ENCODE measurements at regions not wholly inside any gene's neighbourhood (a gene's known extent, or its start where the extent isn't known, plus 50 kb on each side); places are given as distances from the start of the nearest gene placed in this dataset.

DNA sequence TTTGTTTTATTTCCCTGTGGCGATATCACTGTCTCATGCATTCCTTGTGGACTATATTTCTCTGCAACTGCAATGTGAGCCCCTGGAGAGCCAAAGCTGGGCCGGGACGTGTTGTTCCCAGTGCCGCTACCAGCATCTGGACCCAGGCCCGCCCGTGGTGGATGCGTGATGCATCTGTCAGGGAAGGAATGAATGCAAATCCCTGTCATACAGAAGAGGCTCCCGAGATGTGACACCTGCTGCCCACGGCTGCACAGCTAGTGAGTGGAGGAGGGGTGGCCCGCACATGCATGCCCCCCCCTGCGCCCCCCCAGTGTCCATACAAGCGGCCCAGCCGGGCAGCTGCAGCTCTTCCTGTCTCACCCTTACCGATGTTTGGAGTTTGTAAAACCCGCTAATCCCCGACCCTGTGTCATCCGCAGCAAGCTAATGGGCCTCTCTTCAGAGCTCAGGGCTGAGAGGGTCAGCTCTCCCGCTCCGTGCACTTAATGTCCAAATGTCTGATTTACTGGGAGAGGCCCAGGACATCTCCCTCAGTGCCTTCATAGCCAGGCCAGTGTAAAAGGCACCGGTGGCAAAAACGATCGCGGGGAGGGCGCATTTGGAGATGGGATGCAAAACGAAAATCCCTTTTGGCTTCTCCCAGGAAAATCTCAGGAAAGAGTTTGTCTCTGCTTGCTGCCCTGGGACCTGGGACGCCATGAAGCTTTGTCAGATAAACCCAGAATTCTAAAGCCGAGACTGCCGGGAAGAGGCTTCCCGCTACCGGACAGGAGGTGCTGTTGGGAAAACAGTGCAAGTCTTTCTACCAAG is 91.8 kb downstream of the FOXL1 start:
- no CpG with 5 or more reads among the region's 30 CpGs for WGBS (ENCODE audit: extremely low coverage, insufficient coverage, low lambda C conversion rate)
- Histone ChIP-seq H3K79me2 (ENCODE audit: control insufficient read depth, insufficient read depth, low read length) (no peaks in the 10 kb centered on the region), H3K23ac (ENCODE audit: low read length) (no peak overlapping the region), H2AK5ac (ENCODE audit: low read length) (no peak overlapping the region), H4K8ac (ENCODE audit: low read depth, low read length) (no peak overlapping the region), H3K4me2 (ENCODE audit: low read length) (no peak overlapping the region), H3K9ac (ENCODE audit: low read length) (no peak overlapping the region), H3K79me1 (ENCODE audit: low read length) (no peaks in the 10 kb centered on the region), H2BK5ac (ENCODE audit: low read length) (no peak overlapping the region), H3K18ac (ENCODE audit: low read length) (no peak overlapping the region), H3K4ac (ENCODE audit: low read depth, low read length) (no peak overlapping the region), H3K36me3 (ENCODE audit: control insufficient read depth, insufficient read depth, low read length) (no peaks in the 10 kb centered on the region), H3K27ac (ENCODE audit: low read depth, low read length) (no peak overlapping the region), H2BK120ac (ENCODE audit: low read depth, low read length) (no peak overlapping the region), H3K27me3 (ENCODE audit: insufficient read depth, low read length, poor library complexity) (no peaks in the 10 kb centered on the region), H3K56ac (ENCODE audit: low read length) (no peak overlapping the region), H2BK15ac (replicated peaks; ENCODE audit: low read depth) (no peak overlapping the region), H4K5ac (ENCODE audit: low read length) (no peak overlapping the region), H3K4me1 (ENCODE audit: control insufficient read depth, low read depth, low read length) (no peaks in the 10 kb centered on the region), H3K4me3 (ENCODE audit: low read length) (no peak overlapping the region)
- no peak for DNase-seq

GRCh38 chr16:86670750-86671234 is 92.4 kb downstream of the FOXL1 start:
- H3K79me1 ChIP-seq (ENCODE audit: low read length), result no peaks in the 10 kb centered on the region
- H3K4me3 ChIP-seq (ENCODE audit: low read length), result no peak overlapping the region
- H3K36me3 ChIP-seq (ENCODE audit: control insufficient read depth, insufficient read depth, low read length), result no peaks in the 10 kb centered on the region
- H3K9ac ChIP-seq (ENCODE audit: low read length), result no peak overlapping the region
- no peaks in the 10 kb centered on the region for H3K27me3 ChIP-seq (ENCODE audit: insufficient read depth, low read length, poor library complexity)
- whole genome bisulfite sequencing (ENCODE audit: extremely low coverage, insufficient coverage, low lambda C conversion rate), result no CpG with 5 or more reads among the region's 11 CpGs
- no peak overlapping the region for H2AK5ac ChIP-seq (ENCODE audit: low read length)
- H3K4me1 ChIP-seq (ENCODE audit: control insufficient read depth, low read depth, low read length), result no peaks in the 10 kb centered on the region
- no peak overlapping the region for H3K18ac ChIP-seq (ENCODE audit: low read length)
- H2BK120ac ChIP-seq (ENCODE audit: low read depth, low read length), result no peak overlapping the region
- H3K79me2 ChIP-seq (ENCODE audit: control insufficient read depth, insufficient read depth, low read length), result no peaks in the 10 kb centered on the region
- H2BK5ac ChIP-seq (ENCODE audit: low read length), result no peak overlapping the region
- no peak overlapping the region for H3K56ac ChIP-seq (ENCODE audit: low read length)
- no peak overlapping the region for H2BK15ac ChIP-seq (replicated peaks; ENCODE audit: low read depth)
- no peak overlapping the region for H3K4me2 ChIP-seq (ENCODE audit: low read length)
- no peak overlapping the region for H3K27ac ChIP-seq (ENCODE audit: low read depth, low read length)
- no peak overlapping the region for H4K5ac ChIP-seq (ENCODE audit: low read length)
- H3K4ac ChIP-seq (ENCODE audit: low read depth, low read length), result no peak overlapping the region
- no peak for DNase-seq
- H4K8ac ChIP-seq (ENCODE audit: low read depth, low read length), result no peak overlapping the region
- H3K23ac ChIP-seq (ENCODE audit: low read length), result no peak overlapping the region

GRCh38 chr16:86671486-86672178 is 93.3 kb downstream of the FOXL1 start:
- no peak overlapping the region for H3K27ac ChIP-seq (ENCODE audit: low read depth, low read length)
- H3K79me1 ChIP-seq (ENCODE audit: low read length), result no peaks in the 10 kb centered on the region
- H3K18ac ChIP-seq (ENCODE audit: low read length), result no peak overlapping the region
- no peak overlapping the region for H3K4ac ChIP-seq (ENCODE audit: low read depth, low read length)
- H3K4me3 ChIP-seq (ENCODE audit: low read length), result no peak overlapping the region
- DNase-seq, result no peak
- no peak overlapping the region for H3K23ac ChIP-seq (ENCODE audit: low read length)
- H3K4me1 ChIP-seq (ENCODE audit: control insufficient read depth, low read depth, low read length), result no peaks in the 10 kb centered on the region
- H3K27me3 ChIP-seq (ENCODE audit: insufficient read depth, low read length, poor library complexity), result no peaks in the 10 kb centered on the region
- no peak overlapping the region for H2BK120ac ChIP-seq (ENCODE audit: low read depth, low read length)
- H2BK15ac ChIP-seq (replicated peaks; ENCODE audit: low read depth), result no peak overlapping the region
- H3K36me3 ChIP-seq (ENCODE audit: control insufficient read depth, insufficient read depth, low read length), result no peaks in the 10 kb centered on the region
- H3K79me2 ChIP-seq (ENCODE audit: control insufficient read depth, insufficient read depth, low read length), result no peaks in the 10 kb centered on the region
- no peak overlapping the region for H4K5ac ChIP-seq (ENCODE audit: low read length)
- no peak overlapping the region for H3K9ac ChIP-seq (ENCODE audit: low read length)
- H4K8ac ChIP-seq (ENCODE audit: low read depth, low read length), result no peak overlapping the region
- no CpG with 5 or more reads among the region's 15 CpGs for WGBS (ENCODE audit: extremely low coverage, insufficient coverage, low lambda C conversion rate)
- no peak overlapping the region for H2AK5ac ChIP-seq (ENCODE audit: low read length)
- no peak overlapping the region for H3K4me2 ChIP-seq (ENCODE audit: low read length)
- H3K56ac ChIP-seq (ENCODE audit: low read length), result no peak overlapping the region
- no peak overlapping the region for H2BK5ac ChIP-seq (ENCODE audit: low read length)

GRCh38 chr16:86672179-86672863 is 94.0 kb downstream of the FOXL1 start:
- Histone ChIP-seq H3K4me3 (ENCODE audit: low read length) (no peak overlapping the region), H3K9ac (ENCODE audit: low read length) (no peak overlapping the region), H3K4ac (ENCODE audit: low read depth, low read length) (no peak overlapping the region), H3K56ac (ENCODE audit: low read length) (no peak overlapping the region), H3K18ac (ENCODE audit: low read length) (no peak overlapping the region), H3K27ac (ENCODE audit: low read depth, low read length) (no peak overlapping the region), H3K4me1 (ENCODE audit: control insufficient read depth, low read depth, low read length) (no peaks in the 10 kb centered on the region), H3K4me2 (ENCODE audit: low read length) (no peak overlapping the region), H2AK5ac (ENCODE audit: low read length) (no peak overlapping the region), H3K23ac (ENCODE audit: low read length) (no peak overlapping the region), H2BK5ac (ENCODE audit: low read length) (no peak overlapping the region), H3K36me3 (ENCODE audit: control insufficient read depth, insufficient read depth, low read length) (no peaks in the 10 kb centered on the region), H3K27me3 (ENCODE audit: insufficient read depth, low read length, poor library complexity) (no peaks in the 10 kb centered on the region), H3K79me2 (ENCODE audit: control insufficient read depth, insufficient read depth, low read length) (no peaks in the 10 kb centered on the region), H2BK120ac (ENCODE audit: low read depth, low read length) (no peak overlapping the region), H4K8ac (ENCODE audit: low read depth, low read length) (no peak overlapping the region), H3K79me1 (ENCODE audit: low read length) (no peaks in the 10 kb centered on the region), H4K5ac (ENCODE audit: low read length) (no peak overlapping the region), H2BK15ac (replicated peaks; ENCODE audit: low read depth) (no peak overlapping the region)
- DNase-seq, result no peak
- no CpG with 5 or more reads among the region's 17 CpGs for WGBS (ENCODE audit: extremely low coverage, insufficient coverage, low lambda C conversion rate)

- Histone ChIP-seq H4K5ac (ENCODE audit: low read length) (no peak overlapping the region), H3K23ac (ENCODE audit: low read length) (no peak overlapping the region), H3K56ac (ENCODE audit: low read length) (no peak overlapping the region), H3K9ac (ENCODE audit: low read length) (no peak overlapping the region), H4K8ac (ENCODE audit: low read depth, low read length) (no peak overlapping the region), H3K36me3 (ENCODE audit: control insufficient read depth, insufficient read depth, low read length) (no peaks in the 10 kb centered on the region), H3K4me3 (ENCODE audit: low read length) (no peak overlapping the region), H3K4ac (ENCODE audit: low read depth, low read length) (no peak overlapping the region), H3K79me2 (ENCODE audit: control insufficient read depth, insufficient read depth, low read length) (no peaks in the 10 kb centered on the region), H2BK120ac (ENCODE audit: low read depth, low read length) (no peak overlapping the region), H3K18ac (ENCODE audit: low read length) (no peak overlapping the region), H3K79me1 (ENCODE audit: low read length) (no peaks in the 10 kb centered on the region), H2BK5ac (ENCODE audit: low read length) (no peak overlapping the region), H3K4me1 (ENCODE audit: control insufficient read depth, low read depth, low read length) (no peaks in the 10 kb centered on the region), H2AK5ac (ENCODE audit: low read length) (no peak overlapping the region), H2BK15ac (replicated peaks; ENCODE audit: low read depth) (no peak overlapping the region), H3K27ac (ENCODE audit: low read depth, low read length) (no peak overlapping the region), H3K4me2 (ENCODE audit: low read length) (no peak overlapping the region), H3K27me3 (ENCODE audit: insufficient read depth, low read length, poor library complexity) (no peaks in the 10 kb centered on the region)
- DNase-seq, result no peak
- WGBS (ENCODE audit: extremely low coverage, insufficient coverage, low lambda C conversion rate), result 100% methylated on average over 3 of the region's 4 CpGs
Measured at GRCh38 chr16:86673090-86673955, 95.0 kb downstream of the FOXL1 start.
